GM12878 (cell line): ENCODE measurements at regions not wholly inside any gene's neighbourhood (a gene's known extent, or its start where the extent isn't known, plus 50 kb on each side); places are given as distances from the start of the nearest gene placed in this dataset.

Source experiments
- ATAC-seq: fragments of 200-7000 bp; cut with Tn5 transposase; 3 replicates; pipeline ENCODE4 v1.9.1; 2020; ENCODE audit warnings: mild to moderate bottlenecking, moderate library complexity
- BruUV-seq: library from RNA; stranded (reverse); fragments of 400-500 nt; replicated peaks from 2 replicates; lab custom pipeline; 2021; lab: Mats Ljungman, UMichigan
- CTCF ChIA-PET: fragments of 300-600 bp; sonication (Branson Sonifier 250); formaldehyde crosslinking; extraction: SDS; loops from one replicate; lab custom pipeline; 2021; ENCODE audit warnings: inconsistent platforms; lab: Yijun Ruan, JAX
- POLR2A ChIA-PET: fragments of 350-600 bp; formaldehyde crosslinking; extraction: SDS; loops from one replicate; lab custom pipeline; 2021; ENCODE audit warnings: inconsistent platforms; lab: Charles Lee
- RAD21 ChIA-PET: fragments of 300-600 bp; sonication (Branson Sonifier 250); formaldehyde crosslinking; loops from one replicate; lab custom pipeline; 2023; ENCODE audit warnings: antibody characterized with exemption; ENCODE audit not compliant: unreplicated experiment; lab: Charles Lee
- SMC1A ChIA-PET: fragments of 300-600 bp; sonication (Branson Sonifier 250); formaldehyde crosslinking; loops from one replicate; lab custom pipeline; 2023; ENCODE audit not compliant: unreplicated experiment, uncharacterized antibody; lab: Charles Lee
- DNase-seq: peaks from one replicate; pipeline ENCODE4 v3.0.0-alpha.2; 2011; ENCODE audit warnings: low read depth, low spot score
- FAIRE-seq: peaks from 3 replicates; lab custom pipeline; 2011; peaks lifted over from hg19 to GRCh38; lab: Jason Lieb, UNC
- H2AFZ ChIP-seq: 2 replicates; pipeline ENCODE4 v1.6.0; 2011; ENCODE audit warnings: low read depth, low read length, control low read depth; ENCODE audit not compliant: control insufficient read depth
- H3K27ac ChIP-seq: 2 replicates; pipeline ENCODE4 v1.5.1; 2011; ENCODE audit warnings: control low read depth; ENCODE audit not compliant: control insufficient read depth, insufficient read depth
- H3K27me3 ChIP-seq, 2 experiments: replicated peaks in 1 of 2; 2 replicates each; pipeline versions ENCODE4 v1.6.0 to v1.6.1; 2011; ENCODE audit warnings: low read length in 1 of 2; ENCODE audit not compliant: control insufficient read depth in 2 of 2, insufficient read depth in 2 of 2
- H3K36me3 ChIP-seq, 2 experiments: 2 replicates each; pipeline ENCODE4 v1.5.1; 2011; ENCODE audit warnings: low read length in 1 of 2; ENCODE audit not compliant: control insufficient read depth in 2 of 2, insufficient read depth in 2 of 2
- H3K4me1 ChIP-seq: 2 replicates; pipeline ENCODE4 v1.6.1; 2011; ENCODE audit warnings: mild to moderate bottlenecking, low read length, moderate library complexity, mixed read lengths; ENCODE audit not compliant: control insufficient read depth, insufficient read depth
- H3K4me2 ChIP-seq: 2 replicates; pipeline ENCODE4 v1.6.0; 2011; ENCODE audit warnings: control low read depth; ENCODE audit not compliant: control insufficient read depth, insufficient read depth
- H3K4me3 ChIP-seq: fragments of 200-600 bp; sonication (generic); 2 replicates; pipeline ENCODE4 v1.5.1; 2016
- H3K79me2 ChIP-seq: 2 replicates; pipeline ENCODE4 v1.6.0; 2011; ENCODE audit warnings: low read length; ENCODE audit not compliant: control insufficient read depth, insufficient read depth
- H3K9ac ChIP-seq: 2 replicates; pipeline ENCODE4 v1.8.0; 2011; ENCODE audit warnings: low read length, control low read depth, mixed read lengths; ENCODE audit not compliant: control insufficient read depth, insufficient read depth
- H3K9me3 ChIP-seq: replicated peaks from 3 replicates; pipeline ENCODE4 v1.5.1; 2011; ENCODE audit warnings: mild to moderate bottlenecking, low read length; ENCODE audit not compliant: control insufficient read depth, insufficient read depth
- H4K20me1 ChIP-seq: 2 replicates; pipeline ENCODE4 v1.6.0; 2011; ENCODE audit not compliant: control insufficient read depth, insufficient read depth
- BACH1 ChIP-seq: fragments of 450-650 bp; IDR thresholded peaks from 2 replicates; pipeline ENCODE4 v1.6.1; 2017; ENCODE audit warnings: mild to moderate bottlenecking, borderline replicate concordance
- BHLHE40 ChIP-seq, 2 experiments: fragments of 450-650 bp in 1 of 2; IDR thresholded peaks; 2 replicates each; pipeline ENCODE4 v1.6.1; 2011 to 2017; ENCODE audit warnings: low read depth in 2 of 2, borderline replicate concordance in 1 of 2, improper control_type of control experiment in 1 of 2, low read length in 1 of 2, mild to moderate bottlenecking in 1 of 2
- CBFB ChIP-seq: IDR thresholded peaks from 2 replicates; pipeline ENCODE4 v1.6.1; 2016; ENCODE audit warnings: antibody characterized with exemption, low read depth
- ELK1 ChIP-seq: IDR thresholded peaks from 2 replicates; pipeline ENCODE4 v1.6.1; 2012; ENCODE audit warnings: low read depth, low read length, improper control_type of control experiment
- SIX5 ChIP-seq: IDR thresholded peaks from 2 replicates; pipeline ENCODE4 v1.6.1; 2011; ENCODE audit warnings: mild to moderate bottlenecking, low read depth, low read length, moderate library complexity; ENCODE audit not compliant: severe bottlenecking
- SP1 ChIP-seq: IDR thresholded peaks from one replicate; pipeline ENCODE4 v1.6.1; 2011; ENCODE audit warnings: low read depth, low read length
- SRF ChIP-seq, 2 experiments: IDR thresholded peaks; 2 replicates each; pipeline ENCODE4 v1.6.1; 2011; ENCODE audit warnings: low read depth in 2 of 2, low read length in 2 of 2, mild to moderate bottlenecking in 1 of 2, moderate library complexity in 1 of 2
- ZNF24 ChIP-seq: fragments of 450-650 bp; IDR thresholded peaks from 2 replicates; pipeline ENCODE4 v1.6.1; 2017; ENCODE audit warnings: antibody characterized with exemption, mild to moderate bottlenecking
- ZNF274 ChIP-seq: IDR thresholded peaks from one replicate; pipeline ENCODE4 v1.8.0; 2011; ENCODE audit not compliant: insufficient read length, insufficient read depth
- WGBS: methylation state at CpG from one replicate; pipeline ENCODE4 v1.1.6; 2016; ENCODE audit warnings: low lambda C conversion rate; ENCODE audit not compliant: insufficient replicate concordance, insufficient coverage; ENCODE audit errors: missing lambda C conversion rate; 5-methylcytosine and 5-hydroxymethylcytosine counted together
- in situ Hi-C: fragments of 300-500 bp; cut with MboI; formaldehyde crosslinking; loops from 9 replicates; pipeline ENCODE4 v1.14.3; 2018; ENCODE audit warnings: mixed read lengths
- intact Hi-C: fragments of 100-400 bp; cut with micrococcal nuclease; formaldehyde crosslinking; loops from one replicate; pipeline ENCODE4 v1.14.2; 2022; ENCODE audit not compliant: unreplicated experiment

GRCh38 chrX:117508021-117508420 lies 608.6 kb downstream of the KLHL13 start:
- DNase-seq (no peak), ATAC-seq (no peak)
- Histone ChIP-seq H3K36me3 (no peaks in the 10 kb centered on the region), H3K4me3 (no peak overlapping the region), H3K4me2 (no peak overlapping the region), H4K20me1 (no peaks in the 10 kb centered on the region), H3K9me3 (no peaks in the 10 kb centered on the region), H3K4me1 (no peaks in the 10 kb centered on the region)
- RAD21 ChIA-PET: no interaction called here
- no peak for TF ChIP-seq ZNF24
- TF ChIP-seq CBFB: no peak
- TF ChIP-seq ZNF274: no peak
- TF ChIP-seq, all 136 proteins: peak for 0
- Histone ChIP-seq H3K79me2 (no peaks in the 10 kb centered on the region), H3K9ac (no peak overlapping the region), H3K27me3 (no peaks in the 10 kb centered on the region), H3K27ac (no peak overlapping the region), H2AFZ (no peak overlapping the region)
- ChIA-PET CTCF (no interaction called here), SMC1A (no interaction called here), POLR2A (no interaction called here)
- intact Hi-C loops (no loop called here), in situ Hi-C loops (no loop called here)
- no peak for FAIRE-seq
- no TSS peak for BruUV-seq
- WGBS: 0% methylated on average over 2 of the region's 2 CpGs

- FAIRE-seq: no peak
- ChIA-PET SMC1A (no interaction called here), POLR2A (no interaction called here), CTCF (no interaction called here), RAD21 (no interaction called here)
- no peaks in the 10 kb centered on the region; a peak in 1 of 4 replicates for H3K36me3 ChIP-seq
- H3K27me3 ChIP-seq: no peaks in the 10 kb centered on the region
- DNase-seq: no peak
- no peak for ATAC-seq
- H3K4me2 ChIP-seq: no peak overlapping the region
- no TSS peak for BruUV-seq
- H3K9ac ChIP-seq: no peak overlapping the region
- H4K20me1 ChIP-seq: no peaks in the 10 kb centered on the region
- no peaks in the 10 kb centered on the region for H3K79me2 ChIP-seq
- intact Hi-C loops (no loop called here), in situ Hi-C loops (no loop called here)
- no peaks in the 10 kb centered on the region for H3K4me1 ChIP-seq
- H2AFZ ChIP-seq: no peak overlapping the region
- H3K4me3 ChIP-seq: no peak overlapping the region
- TF ChIP-seq SRF (IDR thresholded peaks at IDR 0.05; ENCODE audit: low read depth in 2 of 2, low read length in 2 of 2) (no peak), BHLHE40 (IDR thresholded peaks at IDR 0.05; ENCODE audit: borderline replicate concordance in 1 of 2, low read depth in 2 of 2, low read length in 1 of 2) (no peak), BACH1 (no peak), ELK1 (no peak), SIX5 (no peak), SP1 (no peak)
- WGBS: 0% methylated on average over 1 of the region's 1 CpG
- H3K9me3 ChIP-seq: no peaks in the 10 kb centered on the region
- H3K27ac ChIP-seq: no peak overlapping the region
Measured at GRCh38 chrX:117487421-117487820, 629.2 kb downstream of the KLHL13 start.
